ENCODE measurements at regions not wholly inside any gene's neighbourhood (a gene's known extent, or its start where the extent isn't known, plus 50 kb on each side); places are given as distances from the start of the nearest gene placed in this dataset.

DNA sequence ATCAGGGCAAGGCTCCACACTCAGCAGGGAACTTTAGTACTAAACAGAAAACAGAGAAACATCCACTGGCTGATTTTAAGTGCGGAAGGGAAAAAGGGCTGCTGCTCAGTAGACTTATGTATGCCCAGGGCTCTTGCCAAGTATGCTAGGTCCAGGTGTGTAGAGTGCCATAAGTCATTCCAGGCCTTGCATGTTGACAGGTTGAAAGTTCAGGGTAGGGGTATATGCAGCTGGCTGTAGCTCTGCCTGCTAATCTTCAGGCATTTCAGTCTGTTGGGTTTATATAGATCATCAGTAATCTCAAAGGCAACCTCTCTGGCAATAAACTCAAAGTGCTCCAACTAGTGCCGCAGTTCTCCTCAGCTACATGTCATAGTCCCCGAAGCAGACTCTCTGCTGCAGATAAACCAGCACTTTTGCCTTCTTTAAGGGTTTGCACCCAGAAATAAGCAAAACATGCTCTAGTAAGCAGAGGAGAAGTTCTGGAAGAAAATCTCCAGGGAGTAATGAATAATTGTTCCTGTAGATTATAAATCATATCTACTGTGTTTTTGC is 134.9 kb upstream of the GRIA3 start (continued):
- TF ChIP-seq ZFP36 (IDR thresholded peaks at IDR 0.05; ENCODE audit: borderline replicate concordance, partially characterized antibody) (no peak), SMC3 (IDR thresholded peaks at IDR 0.05) (no peak)
- TF ChIP-seq, protein P1, sequence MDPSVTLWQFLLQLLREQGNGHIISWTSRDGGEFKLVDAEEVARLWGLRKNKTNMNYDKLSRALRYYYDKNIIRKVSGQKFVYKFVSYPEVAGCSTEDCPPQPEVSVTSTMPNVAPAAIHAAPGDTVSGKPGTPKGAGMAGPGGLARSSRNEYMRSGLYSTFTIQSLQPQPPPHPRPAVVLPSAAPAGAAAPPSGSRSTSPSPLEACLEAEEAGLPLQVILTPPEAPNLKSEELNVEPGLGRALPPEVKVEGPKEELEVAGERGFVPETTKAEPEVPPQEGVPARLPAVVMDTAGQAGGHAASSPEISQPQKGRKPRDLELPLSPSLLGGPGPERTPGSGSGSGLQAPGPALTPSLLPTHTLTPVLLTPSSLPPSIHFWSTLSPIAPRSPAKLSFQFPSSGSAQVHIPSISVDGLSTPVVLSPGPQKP (IDR thresholded peaks at IDR 0.05; ENCODE audit: low read depth, low read length), result no peak
- TF ChIP-seq, protein P2, sequence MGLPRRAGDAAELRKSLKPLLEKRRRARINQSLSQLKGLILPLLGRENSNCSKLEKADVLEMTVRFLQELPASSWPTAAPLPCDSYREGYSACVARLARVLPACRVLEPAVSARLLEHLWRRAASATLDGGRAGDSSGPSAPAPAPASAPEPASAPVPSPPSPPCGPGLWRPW (IDR thresholded peaks at IDR 0.05), result no peak

DNA sequence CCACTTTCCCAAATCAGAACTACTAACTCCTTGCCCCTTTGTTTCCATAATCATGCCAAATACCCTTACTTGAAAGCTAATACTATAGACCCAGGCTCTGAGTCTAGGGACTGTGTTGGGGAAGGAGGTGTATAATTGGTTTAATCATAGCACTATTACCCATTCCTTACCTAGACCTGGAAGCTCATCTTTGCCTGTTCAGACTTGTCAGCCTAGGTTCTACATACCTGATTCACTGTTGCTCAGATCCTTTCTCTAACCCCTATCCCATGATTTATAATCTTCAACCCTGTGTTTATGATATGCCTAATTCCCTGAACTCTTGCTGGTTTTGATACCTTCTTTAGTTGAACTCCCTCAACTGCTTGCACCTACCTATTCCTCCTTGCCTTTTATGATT is 123.1 kb upstream of the GRIA3 start:
- ChIA-PET CTCF (no interaction called here), POLR2A (no interaction called here)
- FAIRE-seq (no peak), DNase-seq (ENCODE audit: low read depth in 1 of 2, low spot score in 1 of 2) (no peak), ATAC-seq (no peak)
- Histone ChIP-seq H3K4me3 (no peak overlapping the region), H3K4me1 (no peaks in the 10 kb centered on the region), H3K9me3 (no peaks in the 10 kb centered on the region), H3K4me2 (no peak overlapping the region), H3K27ac (no peak overlapping the region)
- TF ChIP-seq, protein P3, sequence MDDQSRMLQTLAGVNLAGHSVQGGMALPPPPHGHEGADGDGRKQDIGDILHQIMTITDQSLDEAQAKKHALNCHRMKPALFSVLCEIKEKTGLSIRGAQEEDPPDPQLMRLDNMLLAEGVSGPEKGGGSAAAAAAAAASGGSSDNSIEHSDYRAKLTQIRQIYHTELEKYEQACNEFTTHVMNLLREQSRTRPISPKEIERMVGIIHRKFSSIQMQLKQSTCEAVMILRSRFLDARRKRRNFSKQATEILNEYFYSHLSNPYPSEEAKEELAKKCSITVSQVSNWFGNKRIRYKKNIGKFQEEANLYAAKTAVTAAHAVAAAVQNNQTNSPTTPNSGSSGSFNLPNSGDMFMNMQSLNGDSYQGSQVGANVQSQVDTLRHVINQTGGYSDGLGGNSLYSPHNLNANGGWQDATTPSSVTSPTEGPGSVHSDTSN (IDR thresholded peaks at IDR 0.05), result no peak

DNA sequence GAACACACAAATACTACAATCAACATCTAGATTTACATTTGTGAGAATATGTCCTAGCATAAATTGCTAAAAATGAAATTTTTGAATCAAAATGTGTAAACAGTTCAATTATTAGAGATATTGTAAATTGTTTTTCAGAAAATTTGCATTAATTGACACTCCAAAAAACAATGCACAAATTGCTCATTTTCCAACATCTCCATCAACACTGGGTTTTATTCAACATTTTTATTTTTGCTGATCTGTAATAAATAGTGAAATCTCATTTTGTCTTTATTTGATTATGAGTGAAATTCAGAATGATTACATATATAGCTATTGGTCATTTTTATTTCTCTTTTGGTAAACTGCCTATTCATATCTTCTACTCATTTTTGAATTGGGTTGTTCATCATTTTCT is 120.0 kb upstream of the GRIA3 start:
- CTCF ChIA-PET, result no interaction called here
- DNase-seq (ENCODE audit: low read depth in 1 of 2, low spot score in 1 of 2) (no peak), ATAC-seq (no peak), FAIRE-seq (peak; percentile 43)
- TF ChIP-seq RARB (CRISPR knock-in tag; IDR thresholded peaks at IDR 0.05) (no peak), ZNF302 (CRISPR knock-in tag; IDR thresholded peaks at IDR 0.05) (no peak), JUN (IDR thresholded peaks at IDR 0.05) (no peak), TP53 (CRISPR knock-in tag; IDR thresholded peaks at IDR 0.05) (no peak), POLR2AphosphoS2 (conservative IDR thresholded peaks at IDR 0.05; ENCODE audit: low read length) (no peak), MYC (IDR thresholded peaks at IDR 0.05; ENCODE audit: borderline replicate concordance, low read length) (no peak)
- no peaks in the 10 kb centered on the region for H3K9me3 ChIP-seq
- no peak overlapping the region for H3K4me2 ChIP-seq
- H3K27ac ChIP-seq, result no peak overlapping the region
- POLR2A ChIA-PET, result no interaction called here
- H3K4me1 ChIP-seq, result no peaks in the 10 kb centered on the region
- no peak overlapping the region for H3K4me3 ChIP-seq

DNA sequence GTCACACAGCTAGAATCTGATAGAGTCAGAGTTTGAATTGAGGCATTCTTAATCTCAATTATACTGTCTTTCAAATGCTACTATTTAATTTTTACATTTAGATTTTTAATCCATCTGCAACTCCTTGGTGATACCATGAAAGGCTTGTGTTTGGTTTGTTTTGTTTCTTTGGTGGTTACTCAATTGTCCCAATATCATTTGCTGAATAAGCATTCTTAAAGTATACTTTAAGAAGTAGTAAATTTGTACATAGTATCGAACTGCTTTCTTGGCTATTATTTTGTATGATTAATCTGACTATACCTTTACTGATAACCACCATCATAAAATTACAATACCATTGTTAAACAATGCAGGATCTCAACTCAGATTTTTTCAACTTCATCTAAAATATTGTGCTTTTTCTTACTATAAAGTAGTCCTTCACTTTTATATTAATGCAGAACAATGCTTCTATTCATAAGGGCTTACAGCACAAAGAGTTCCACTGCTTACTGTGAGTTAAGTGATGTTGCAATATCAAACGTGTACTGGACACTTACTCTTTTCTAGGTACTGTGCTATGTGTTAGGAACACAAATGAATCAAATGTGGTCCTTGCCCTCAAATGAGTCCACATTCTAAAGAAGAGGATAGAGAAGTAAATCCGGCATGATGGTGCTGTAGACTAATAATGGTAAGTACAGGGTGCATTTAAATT is 111.2 kb upstream of the GRIA3 start:
- ChIA-PET POLR2A (no interaction called here), CTCF (no interaction called here)
- FAIRE-seq, result peak; percentile 82
- Histone ChIP-seq H3K27ac (no peak overlapping the region), H3K4me2 (no peak overlapping the region), H3K4me3 (no peak overlapping the region), H3K9me3 (no peaks in the 10 kb centered on the region), H3K4me1 (peaks cover 7% of the 10 kb centered on the region; the same call in 1 of the 3 replicates)
- no peak for ATAC-seq
- WGBS (ENCODE audit: missing lambda C conversion rate), result 24% methylated on average over 3 of the region's 3 CpGs
- no peak for DNase-seq (ENCODE audit: low read depth in 1 of 2, low spot score in 1 of 2)
- TF ChIP-seq HDAC2 (IDR thresholded peaks at IDR 0.05), result no peak
- TF ChIP-seq NPAS2 (CRISPR knock-in tag; IDR thresholded peaks at IDR 0.05; ENCODE audit: borderline replicate concordance), result no peak
- no peak for TF ChIP-seq RNF2 (IDR thresholded peaks at IDR 0.05; ENCODE audit: borderline replicate concordance, low read depth)
- TF ChIP-seq MYC (IDR thresholded peaks at IDR 0.05; ENCODE audit: borderline replicate concordance, low read length), result no peak
- TF ChIP-seq NR3C1 (IDR thresholded peaks at IDR 0.05), result no peak
- no peak for TF ChIP-seq CHD4 (IDR thresholded peaks at IDR 0.05; ENCODE audit: borderline replicate concordance)
- TF ChIP-seq MAFK (IDR thresholded peaks at IDR 0.05; ENCODE audit: partially characterized antibody), result peak; percentile 66
